ENCODE measurements at regions not wholly inside any gene's neighbourhood (a gene's known extent, or its start where the extent isn't known, plus 50 kb on each side); places are given as distances from the start of the nearest gene placed in this dataset.

- Histone ChIP-seq H3K36me3 (no peaks in the 10 kb centered on the region), H3K4me1 (peaks cover 9 to 10% of the 10 kb centered on the region in 2 donors), H3K27me3 (no peaks in the 10 kb centered on the region), H3K9me3 (no peaks in the 10 kb centered on the region), H3K4me3 (no peak overlapping the region), H3K27ac (no peak overlapping the region)
- in situ Hi-C loops (cut with MboI; ENCODE audit: low sequenced_read_pairs in 4 of 4): no loop called here
- ATAC-seq (no peak), DNase-seq (no peak)
- no peak for TF ChIP-seq POLR2A (IDR thresholded peaks at IDR 0.05)
- no peak for TF ChIP-seq CTCF (IDR thresholded peaks at IDR 0.05 in 4 of 5, conservative IDR thresholded peaks at IDR 0.05 in 1 of 5)
- intact Hi-C loops (cut with DNase I; ENCODE audit: low total_unique reads): no loop called here
These were observed 212.0 kb upstream of the MYT1L start for GRCh38 chr2:2542966-2543611.

GRCh38 chr2:2542316-2542715 is 211.2 kb upstream of the MYT1L start:
- intact Hi-C loops (cut with DNase I; ENCODE audit: low total_unique reads) (no loop called here), in situ Hi-C loops (cut with MboI; ENCODE audit: low sequenced_read_pairs in 4 of 4) (no loop called here)
- ATAC-seq (no peak), DNase-seq (no peak)
- Histone ChIP-seq H3K9me3 (no peaks in the 10 kb centered on the region), H3K27me3 (no peaks in the 10 kb centered on the region), H3K27ac (no peak overlapping the region), H3K4me1 (peaks cover 9 to 10% of the 10 kb centered on the region in 2 donors), H3K36me3 (no peaks in the 10 kb centered on the region), H3K4me3 (no peak overlapping the region)
- TF ChIP-seq CTCF (IDR thresholded peaks at IDR 0.05 in 4 of 5, conservative IDR thresholded peaks at IDR 0.05 in 1 of 5): no peak
- TF ChIP-seq POLR2A (IDR thresholded peaks at IDR 0.05): no peak

DNA sequence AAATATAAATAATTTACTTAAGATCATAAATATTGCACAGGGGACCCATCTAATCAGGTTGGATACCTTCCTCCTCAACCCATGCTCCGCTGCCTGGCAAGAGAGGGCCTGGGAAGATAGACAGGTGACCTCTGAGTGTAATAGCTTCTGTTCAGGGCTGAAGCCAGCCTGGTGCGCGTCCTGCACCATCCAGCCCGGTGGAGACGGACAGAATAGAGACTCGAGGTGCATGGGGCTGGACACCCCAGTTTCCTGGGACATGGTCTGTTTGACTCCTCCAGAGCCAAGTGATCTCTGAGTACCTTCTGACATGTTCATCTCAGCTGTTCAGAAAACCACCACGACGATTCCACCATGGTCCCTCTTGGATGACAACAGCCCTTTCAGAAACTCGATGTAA is 209.3 kb upstream of the MYT1L start:
- peaks cover 9 to 10% of the 10 kb centered on the region in 2 donors for H3K4me1 ChIP-seq
- TF ChIP-seq POLR2A (IDR thresholded peaks at IDR 0.05): no peak
- TF ChIP-seq CTCF (IDR thresholded peaks at IDR 0.05 in 4 of 5, conservative IDR thresholded peaks at IDR 0.05 in 1 of 5): no peak
- DNase-seq (no peak), ATAC-seq (no peak)
- intact Hi-C loops (cut with DNase I; ENCODE audit: low total_unique reads): no loop called here
- H3K9me3 ChIP-seq: no peaks in the 10 kb centered on the region
- in situ Hi-C loops (cut with MboI; ENCODE audit: low sequenced_read_pairs in 4 of 4): no loop called here
- no peaks in the 10 kb centered on the region for H3K36me3 ChIP-seq
- H3K27ac ChIP-seq: no peak overlapping the region
- no peaks in the 10 kb centered on the region for H3K27me3 ChIP-seq
- no peak overlapping the region for H3K4me3 ChIP-seq

- H3K27me3 ChIP-seq: no peaks in the 10 kb centered on the region
- TF ChIP-seq CTCF (IDR thresholded peaks at IDR 0.05 in 4 of 5, conservative IDR thresholded peaks at IDR 0.05 in 1 of 5) (no peak), POLR2A (IDR thresholded peaks at IDR 0.05) (no peak)
- intact Hi-C loops (cut with DNase I; ENCODE audit: low total_unique reads): no loop called here
These were observed 205.5 kb upstream of the MYT1L start for GRCh38 chr2:2536416-2537056.

More at GRCh38 chr2:2536416-2537056, 205.5 kb upstream of the MYT1L start:
- H3K9me3 ChIP-seq: no peaks in the 10 kb centered on the region
- in situ Hi-C loops (cut with MboI; ENCODE audit: low sequenced_read_pairs in 4 of 4): no loop called here
- no peaks in the 10 kb centered on the region for H3K36me3 ChIP-seq
- H3K4me1 ChIP-seq: peaks cover 9 to 10% of the 10 kb centered on the region in 2 donors
- H3K27ac ChIP-seq: no peak overlapping the region
- no peak overlapping the region for H3K4me3 ChIP-seq
- no peak for ATAC-seq
- DNase-seq: no peak

Measured in gastrocnemius medialis (tissue), 4 donors.